Right ventricle myocardium superior (tissue), 1 donor: ENCODE measurements at regions not wholly inside any gene's neighbourhood (a gene's known extent, or its start where the extent isn't known, plus 50 kb on each side); places are given as distances from the start of the nearest gene placed in this dataset.
"Not testable (repeated sequence)": the region's sequence is repeated elsewhere in the genome, so short reads cannot be mapped to it uniquely, and the experiment has no call there.

ENCODE experiments used
- ATAC-seq: fragments of 200-7000 bp; cut with Tn5 transposase; one replicate; pipeline ENCODE4 v1.9.1; 2020; ENCODE audit warnings: mild to moderate bottlenecking; ENCODE audit not compliant: poor library complexity
- DNase-seq: peaks from one replicate; pipeline ENCODE4 v3.0.0-alpha.2; 2020
- intact Hi-C: fragments of 100-400 bp; cut with DNase I; formaldehyde crosslinking; loops from one replicate; pipeline ENCODE4 v1.11.2; 2022
- donor health status: DM: no; HTN: yes; CAD: no; lungs with severe emphysema.

GRCh38 chr3:82122554-82123345 lies 361.3 kb upstream of the GBE1 start:
- ATAC-seq (no peak), DNase-seq (no peak)
- intact Hi-C loops: no loop called here

GRCh38 chr3:82114589-82114988 lies 353.1 kb upstream of the GBE1 start:
- DNase-seq: no peak
- ATAC-seq: no peak
- intact Hi-C loops: no loop called here

DNA sequence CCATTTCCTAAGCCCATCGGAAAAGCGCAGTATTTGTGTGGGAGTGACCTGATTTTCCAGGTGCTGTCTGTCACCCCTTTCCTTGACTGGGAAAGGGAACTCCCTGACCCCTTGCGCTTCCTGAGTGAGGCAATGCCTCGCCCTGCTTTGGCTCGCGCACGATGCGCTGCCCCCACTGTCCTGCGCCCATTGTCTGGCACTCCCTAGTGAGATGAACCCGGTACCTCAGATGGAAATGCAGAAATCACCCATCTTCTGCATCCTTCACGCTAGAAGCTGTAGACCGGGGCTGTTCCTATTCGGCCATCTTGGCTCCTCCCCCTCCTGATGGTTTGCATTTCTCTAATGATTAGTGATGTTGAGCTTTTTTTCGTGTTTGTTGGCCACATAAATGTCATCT lies 349.3 kb upstream of the GBE1 start:
- ATAC-seq, intact Hi-C loops: not testable (repeated sequence)

DNA sequence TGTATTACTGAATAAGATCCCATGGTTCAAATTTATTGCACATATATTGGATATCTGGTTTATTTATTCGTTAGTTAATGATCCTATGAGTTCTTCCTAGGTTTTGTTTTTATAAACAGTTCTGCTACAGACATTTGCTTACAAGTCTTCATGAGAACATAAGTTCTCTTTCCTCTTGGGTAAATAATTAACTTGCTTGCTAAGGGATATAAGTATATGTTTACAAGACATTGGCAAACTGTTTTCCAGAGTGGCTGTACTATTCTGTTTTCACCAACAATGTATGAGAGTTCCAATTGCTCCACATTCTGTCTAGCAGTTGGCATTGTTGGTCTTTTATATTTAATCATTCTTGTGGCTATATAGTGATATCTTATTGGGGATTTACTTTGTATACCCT lies 341.8 kb upstream of the GBE1 start:
- ATAC-seq (no peak), DNase-seq (no peak)
- intact Hi-C loops: no loop called here

More for the DNA sequence above, 349.3 kb upstream of the GBE1 start:
- DNase-seq: not testable (repeated sequence)

DNA sequence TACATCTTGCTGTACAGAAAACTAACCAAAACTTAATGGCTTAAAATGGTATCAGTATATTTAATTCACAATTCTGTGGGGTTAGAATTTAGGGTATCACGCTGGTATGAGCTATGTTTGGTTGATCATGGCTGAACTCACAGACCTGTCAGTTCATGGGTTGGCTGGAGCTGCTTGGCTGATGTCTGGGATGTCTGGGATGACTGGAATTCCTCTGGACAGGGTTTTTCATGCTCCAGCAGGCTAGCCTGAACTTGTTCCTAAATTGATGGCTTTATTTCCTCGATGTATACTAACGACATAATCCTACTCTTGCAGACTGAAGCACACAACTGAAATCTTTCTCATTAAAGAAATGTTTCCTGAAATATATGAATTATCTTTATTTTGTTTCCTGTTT lies 338.9 kb upstream of the GBE1 start:
- ATAC-seq (peak; percentile 88), DNase-seq (no peak)
- intact Hi-C loops: no loop called here

- no peak for DNase-seq
- no peak for ATAC-seq
- intact Hi-C loops: no loop called here
Observed at GRCh38 chr3:82093641-82094040, 332.2 kb upstream of the GBE1 start.

DNA sequence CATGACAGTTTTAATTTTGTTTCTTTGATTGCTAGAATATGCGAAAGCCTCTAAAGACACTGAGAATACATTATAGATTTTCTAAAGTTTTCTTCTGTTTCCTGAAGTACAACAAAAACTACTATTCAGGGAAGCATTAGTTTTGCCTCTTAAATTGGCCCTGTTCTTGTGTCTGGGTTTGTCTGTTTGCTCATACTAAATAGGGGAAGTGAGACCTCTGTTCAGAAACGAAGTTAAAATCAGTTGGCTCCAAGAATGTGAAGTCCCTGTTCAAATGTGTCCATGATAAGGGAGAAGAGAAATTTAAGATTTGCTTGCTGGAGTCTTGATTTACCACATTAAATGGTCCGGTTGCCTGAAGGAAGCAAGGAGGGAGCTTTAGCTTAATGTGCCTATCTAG lies 327.3 kb upstream of the GBE1 start:
- no peak for ATAC-seq
- DNase-seq: no peak
- intact Hi-C loops: no loop called here

- DNase-seq: no peak
- intact Hi-C loops: no loop called here
- ATAC-seq: no peak
Observed at GRCh38 chr3:82087958-82088357, 326.5 kb upstream of the GBE1 start.

- DNase-seq (no peak), ATAC-seq (no peak)
- intact Hi-C loops: no loop called here
Observed at GRCh38 chr3:82085851-82086475, 324.5 kb upstream of the GBE1 start.

DNA sequence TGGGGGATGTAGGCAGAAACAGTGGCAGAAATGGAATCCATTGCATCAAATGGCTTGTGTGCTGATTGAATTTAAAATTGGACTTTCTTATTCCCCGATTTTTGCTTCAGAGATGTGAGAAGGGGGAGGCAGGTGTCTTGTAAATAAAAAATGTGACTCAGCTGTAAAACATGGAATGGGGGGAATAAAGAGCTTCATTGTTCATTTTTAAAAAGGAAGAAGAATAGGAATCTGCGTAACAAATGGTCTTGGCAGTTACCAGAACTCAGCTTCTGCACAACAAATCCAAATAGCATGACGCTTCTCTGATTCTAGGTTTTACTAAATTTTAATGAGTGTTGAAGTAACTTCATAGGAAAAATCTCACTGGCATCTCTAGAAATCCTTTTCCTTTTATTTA lies 323.9 kb upstream of the GBE1 start:
- intact Hi-C loops: no loop called here
- DNase-seq: no peak
- no peak for ATAC-seq

- intact Hi-C loops: no loop called here
- DNase-seq (no peak), ATAC-seq (no peak)
Observed at GRCh38 chr3:82084824-82085223, 323.4 kb upstream of the GBE1 start.

- ATAC-seq: no peak
- intact Hi-C loops: no loop called here
- DNase-seq: no peak
Observed at GRCh38 chr3:82082796-82083195, 321.4 kb upstream of the GBE1 start.

GRCh38 chr3:82081351-82081750 lies 319.9 kb upstream of the GBE1 start:
- no peak for ATAC-seq
- intact Hi-C loops: no loop called here

DNA sequence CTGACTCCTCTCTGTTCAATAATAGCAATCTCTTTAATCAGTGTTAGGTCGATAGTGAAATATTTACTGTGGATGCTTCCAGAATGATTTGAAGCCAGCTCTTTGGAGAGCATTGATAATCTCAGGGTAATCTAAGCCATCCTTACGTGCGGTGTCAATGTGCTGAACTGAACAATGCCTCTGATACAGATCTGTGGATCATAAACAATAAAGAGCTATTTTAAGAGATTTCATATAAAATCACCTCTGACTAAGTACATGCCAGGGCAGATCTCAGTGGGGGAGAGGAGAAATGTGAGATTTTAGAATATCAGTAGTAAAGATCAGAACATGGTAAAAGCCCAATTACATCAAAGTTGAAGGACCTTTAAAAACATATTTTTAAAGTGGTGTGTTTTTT lies 319.3 kb upstream of the GBE1 start:
- intact Hi-C loops: no loop called here

More at GRCh38 chr3:82081351-82081750, 319.9 kb upstream of the GBE1 start:
- DNase-seq: no peak

DNA sequence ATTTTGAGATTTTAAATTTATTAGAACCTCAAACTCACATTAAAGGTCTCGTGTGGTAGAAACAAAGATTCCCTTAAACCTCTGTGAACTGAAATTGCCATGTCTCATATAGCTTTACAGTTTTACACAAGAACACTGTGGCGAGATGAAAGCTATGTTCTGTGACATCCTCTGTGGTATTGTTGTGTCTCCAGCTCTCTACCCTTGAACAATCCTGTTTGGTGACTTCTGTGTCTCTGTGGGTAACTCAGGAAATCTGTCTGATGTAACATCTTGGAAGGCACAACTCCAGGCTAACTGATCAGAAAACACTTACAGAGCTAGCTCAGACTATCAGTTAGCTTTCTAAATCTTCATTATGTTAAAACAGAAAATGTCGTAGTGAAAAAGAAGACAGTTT lies 318.8 kb upstream of the GBE1 start:
- intact Hi-C loops: no loop called here
- no peak for DNase-seq
- ATAC-seq: no peak

More for the DNA sequence above, 319.3 kb upstream of the GBE1 start:
- ATAC-seq (no peak), DNase-seq (no peak)

GRCh38 chr3:82079335-82079890 lies 318.0 kb upstream of the GBE1 start:
- ATAC-seq (no peak), DNase-seq (no peak)
- intact Hi-C loops: no loop called here

DNA sequence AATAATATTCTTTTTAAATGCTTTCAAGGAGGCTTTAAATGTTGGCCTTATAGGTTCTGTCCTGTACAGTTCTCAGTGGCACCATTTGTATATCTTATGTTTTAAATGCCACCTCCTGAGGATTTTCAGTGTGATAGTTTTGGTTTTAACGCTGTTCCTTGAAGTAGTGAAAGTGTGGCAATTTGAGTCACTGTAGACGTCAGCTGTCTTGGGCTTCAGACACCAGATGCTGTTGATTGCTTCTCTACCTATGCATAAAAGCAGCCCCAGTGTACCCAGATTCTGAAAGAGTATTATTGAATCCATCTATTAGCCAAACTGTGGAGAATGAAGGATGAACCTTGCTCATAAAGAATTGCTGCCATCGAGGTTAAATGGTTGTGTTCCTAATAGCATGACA lies 316.8 kb upstream of the GBE1 start:
- intact Hi-C loops: no loop called here
- ATAC-seq: no peak

GRCh38 chr3:82067420-82067819 lies 306.0 kb upstream of the GBE1 start:
- ATAC-seq: no peak
- DNase-seq: no peak
- intact Hi-C loops: no loop called here

More for the DNA sequence above, 316.8 kb upstream of the GBE1 start:
- DNase-seq: no peak

- intact Hi-C loops: no loop called here
- peak; percentile 32 for DNase-seq
- peak; percentile 52 for ATAC-seq
Observed at GRCh38 chr3:82058809-82059208, 297.4 kb upstream of the GBE1 start.

- DNase-seq (no peak), ATAC-seq (peak; percentile 43)
- intact Hi-C loops: no loop called here
Observed at GRCh38 chr3:82055792-82056191, 294.3 kb upstream of the GBE1 start.
